Stimulated activated naive CD8-positive, alpha-beta T cell treated with anti-CD3 and anti-CD28 coated beads, Interleukin-15, amount 100 ng/mL, for 72 hours (primary cell): ENCODE measurements at regions not wholly inside any gene's neighbourhood (a gene's known extent, or its start where the extent isn't known, plus 50 kb on each side); places are given as distances from the start of the nearest gene placed in this dataset.

Experiments
- ATAC-seq: fragments of 150-1000 bp; cut with Tn5 transposase; 2 replicates; pipeline ENCODE4 v1.10.0; 2021; ENCODE audit warnings: mild to moderate bottlenecking, moderate library complexity
- DNase-seq, 2 donors: peaks; one replicate each; pipeline ENCODE4 v3.0.0; 2021 to 2022
- H3K27ac Mint-ChIP-seq, 2 donors: one replicate each; pipeline ENCODE4 v1.8.0; 2022; ENCODE audit warnings: mild to moderate bottlenecking in 2 of 2, mixed read lengths in 2 of 2, moderate library complexity in 2 of 2
- H3K27me3 Mint-ChIP-seq: one replicate; pipeline ENCODE4 v1.8.0; 2022; ENCODE audit warnings: mixed read lengths
- H3K4me1 Mint-ChIP-seq: one replicate; pipeline ENCODE4 v1.8.0; 2022; ENCODE audit warnings: mild to moderate bottlenecking, mixed read lengths
- H3K4me3 Mint-ChIP-seq, 2 donors: one replicate each; pipeline ENCODE4 v1.8.0; 2022; ENCODE audit warnings: mild to moderate bottlenecking in 2 of 2, mixed read lengths in 2 of 2, moderate library complexity in 1 of 2
- H3K9me3 Mint-ChIP-seq, 2 donors: one replicate each; pipeline ENCODE4 v1.8.0; 2022; ENCODE audit warnings: mixed read lengths in 2 of 2

GRCh38 chr16:89027281-89027680, 50.3 kb upstream of the CBFA2T3 start:
- Mint-ChIP-seq H3K27me3 (no peaks in the 10 kb centered on the region), H3K9me3 (peaks cover 28 to 39% of the 10 kb centered on the region in 2 donors), H3K4me1 (peaks cover 39% of the 10 kb centered on the region), H3K27ac (no peak overlapping the region), H3K4me3 (no peak overlapping the region)
- no peak for DNase-seq
- no peak for ATAC-seq

GRCh38 chr16:89031715-89032659, 55.0 kb upstream of the CBFA2T3 start:
- H3K4me1 Mint-ChIP-seq: peaks cover 54% of the 10 kb centered on the region
- ATAC-seq (peak; percentile 98), DNase-seq (peak; percentile 26 to 64)
- H3K27ac Mint-ChIP-seq: peak overlapping the region in 1 of 2 donors; percentile 83
- H3K27me3 Mint-ChIP-seq: peaks cover 15% of the 10 kb centered on the region
- peaks cover 20 to 23% of the 10 kb centered on the region in 2 donors for H3K9me3 Mint-ChIP-seq
- H3K4me3 Mint-ChIP-seq: peak overlapping the region; percentile 71 to 81

- peak overlapping the region; percentile 46 to 74 for H3K27ac Mint-ChIP-seq
- peaks cover 28% of the 10 kb centered on the region for H3K27me3 Mint-ChIP-seq
- no peak overlapping the region for H3K4me3 Mint-ChIP-seq
- peaks cover 59% of the 10 kb centered on the region for H3K4me1 Mint-ChIP-seq
- ATAC-seq: no peak
- DNase-seq: no peak
- H3K9me3 Mint-ChIP-seq: peaks cover 12 to 13% of the 10 kb centered on the region in 2 donors
Measured at GRCh38 chr16:89033304-89033703, 56.3 kb upstream of the CBFA2T3 start.

GRCh38 chr16:89033796-89034572, 57.0 kb upstream of the CBFA2T3 start:
- H3K27me3 Mint-ChIP-seq: peaks cover 32% of the 10 kb centered on the region
- peaks cover 59% of the 10 kb centered on the region for H3K4me1 Mint-ChIP-seq
- DNase-seq (no peak), ATAC-seq (no peak)
- H3K27ac Mint-ChIP-seq: no peak overlapping the region
- H3K9me3 Mint-ChIP-seq: peaks cover 12 to 13% of the 10 kb centered on the region in 2 donors
- no peak overlapping the region for H3K4me3 Mint-ChIP-seq

GRCh38 chr16:89034573-89034961, 57.6 kb upstream of the CBFA2T3 start:
- Mint-ChIP-seq H3K9me3 (peaks cover 12 to 13% of the 10 kb centered on the region in 2 donors), H3K27me3 (peaks cover 32% of the 10 kb centered on the region), H3K27ac (no peak overlapping the region), H3K4me1 (peaks cover 59% of the 10 kb centered on the region), H3K4me3 (no peak overlapping the region)
- ATAC-seq (no peak), DNase-seq (no peak)

- Mint-ChIP-seq H3K27ac (no peak overlapping the region), H3K9me3 (peaks cover 12 to 13% of the 10 kb centered on the region in 2 donors), H3K4me1 (peaks cover 59% of the 10 kb centered on the region), H3K4me3 (no peak overlapping the region), H3K27me3 (peaks cover 32% of the 10 kb centered on the region)
- ATAC-seq: no peak
- no peak for DNase-seq
Measured at GRCh38 chr16:89034971-89035668, 58.1 kb upstream of the CBFA2T3 start.

GRCh38 chr16:89035669-89036570, 57.7 kb upstream of the ACSF3 start:
- Mint-ChIP-seq H3K27me3 (peaks cover 32% of the 10 kb centered on the region), H3K9me3 (peaks cover 9 to 10% of the 10 kb centered on the region in 2 donors), H3K4me3 (no peak overlapping the region), H3K4me1 (peaks cover 59% of the 10 kb centered on the region), H3K27ac (no peak overlapping the region)
- no peak for DNase-seq
- ATAC-seq: no peak

- H3K27ac Mint-ChIP-seq: no peak overlapping the region
- peaks cover 55% of the 10 kb centered on the region for H3K4me1 Mint-ChIP-seq
Measured at GRCh38 chr16:89036776-89037175, 56.9 kb upstream of the ACSF3 start.

GRCh38 chr16:89037261-89038152, 56.1 kb upstream of the ACSF3 start:
- H3K4me1 Mint-ChIP-seq: peaks cover 48% of the 10 kb centered on the region
- DNase-seq: no peak
- peak; percentile 24 for ATAC-seq
- H3K27ac Mint-ChIP-seq: no peak overlapping the region
- peaks cover 32% of the 10 kb centered on the region for H3K27me3 Mint-ChIP-seq
- no peak overlapping the region for H3K4me3 Mint-ChIP-seq
- H3K9me3 Mint-ChIP-seq: no peaks in the 10 kb centered on the region

More at GRCh38 chr16:89036776-89037175, 56.9 kb upstream of the ACSF3 start:
- no peak for DNase-seq
- no peak for ATAC-seq
- Mint-ChIP-seq H3K4me3 (no peak overlapping the region), H3K27me3 (peaks cover 32% of the 10 kb centered on the region), H3K9me3 (peaks cover under 1 to 3% of the 10 kb centered on the region in 2 donors)

- no peaks in the 10 kb centered on the region for H3K9me3 Mint-ChIP-seq
- ATAC-seq: no peak
- H3K27me3 Mint-ChIP-seq: peaks cover 29% of the 10 kb centered on the region
- no peak overlapping the region for H3K4me3 Mint-ChIP-seq
- DNase-seq: no peak
- no peak overlapping the region for H3K27ac Mint-ChIP-seq
- peaks cover 41% of the 10 kb centered on the region for H3K4me1 Mint-ChIP-seq
Measured at GRCh38 chr16:89038221-89038721, 55.4 kb upstream of the ACSF3 start.

GRCh38 chr16:89038811-89039735, 54.6 kb upstream of the ACSF3 start:
- DNase-seq: no peak
- Mint-ChIP-seq H3K27ac (no peak overlapping the region), H3K4me3 (no peak overlapping the region), H3K9me3 (no peaks in the 10 kb centered on the region), H3K4me1 (peaks cover 33% of the 10 kb centered on the region), H3K27me3 (peaks cover 24% of the 10 kb centered on the region)
- ATAC-seq: no peak

GRCh38 chr16:89039756-89040155, 53.9 kb upstream of the ACSF3 start:
- Mint-ChIP-seq H3K9me3 (no peaks in the 10 kb centered on the region), H3K4me3 (no peak overlapping the region), H3K27ac (no peak overlapping the region), H3K4me1 (peaks cover 27% of the 10 kb centered on the region), H3K27me3 (peaks cover 24% of the 10 kb centered on the region)
- DNase-seq (no peak), ATAC-seq (no peak)

GRCh38 chr16:89040391-89040790, 53.3 kb upstream of the ACSF3 start:
- ATAC-seq: no peak
- Mint-ChIP-seq H3K4me1 (peaks cover 20% of the 10 kb centered on the region), H3K4me3 (no peak overlapping the region), H3K27ac (no peak overlapping the region), H3K27me3 (peaks cover 24% of the 10 kb centered on the region), H3K9me3 (no peaks in the 10 kb centered on the region)
- DNase-seq: no peak
